Muscle layer of colon (tissue), 2 donors: ENCODE measurements at regions not wholly inside any gene's neighbourhood (a gene's known extent, or its start where the extent isn't known, plus 50 kb on each side); places are given as distances from the start of the nearest gene placed in this dataset.

Experiments
- H3K27ac ChIP-seq: one replicate; pipeline ENCODE4 v1.7.0; 2013; ENCODE audit warnings: low read depth, mild to moderate bottlenecking, low read length, moderate library complexity
- H3K27me3 ChIP-seq, 2 donors: one replicate each; pipeline ENCODE4 v1.7.0; 2013; ENCODE audit warnings: low read length in 2 of 2, mild to moderate bottlenecking in 2 of 2; ENCODE audit not compliant: insufficient read depth in 2 of 2, control insufficient read depth in 1 of 2
- H3K36me3 ChIP-seq: one replicate; pipeline ENCODE4 v1.7.0; 2013; ENCODE audit warnings: mild to moderate bottlenecking, low read length; ENCODE audit not compliant: insufficient read depth
- H3K4me1 ChIP-seq: one replicate; pipeline ENCODE4 v1.7.0; 2013; ENCODE audit warnings: mild to moderate bottlenecking, low read length; ENCODE audit not compliant: insufficient read depth
- H3K4me3 ChIP-seq, 2 donors: one replicate each; pipeline ENCODE4 v1.7.0; 2013; ENCODE audit warnings: low read length in 2 of 2, low read depth in 1 of 2, mild to moderate bottlenecking in 1 of 2, moderate library complexity in 1 of 2
- H3K9ac ChIP-seq: one replicate; pipeline ENCODE4 v1.7.0; 2013; ENCODE audit warnings: low read length
- H3K9me3 ChIP-seq: one replicate; pipeline ENCODE4 v1.7.0; 2013; ENCODE audit warnings: mild to moderate bottlenecking, low read length
- donor health status: abdominal sarcoma.
- donor health status: Adenocarcinoma of cecum.

- Histone ChIP-seq H3K4me3 (no peak overlapping the region), H3K36me3 (no peaks in the 10 kb centered on the region), H3K27me3 (no peaks in the 10 kb centered on the region), H3K27ac (no peak overlapping the region), H3K9ac (no peak overlapping the region), H3K4me1 (no peaks in the 10 kb centered on the region), H3K9me3 (no peaks in the 10 kb centered on the region)
Measured at GRCh38 chr20:60363698-60364097, 405.5 kb downstream of the CDH26 start.

GRCh38 chr20:60365064-60365666 is 406.9 kb downstream of the CDH26 start:
- Histone ChIP-seq H3K4me3 (no peak overlapping the region), H3K9me3 (no peaks in the 10 kb centered on the region), H3K36me3 (no peaks in the 10 kb centered on the region), H3K27me3 (no peaks in the 10 kb centered on the region), H3K4me1 (no peaks in the 10 kb centered on the region), H3K27ac (no peak overlapping the region), H3K9ac (no peak overlapping the region)

GRCh38 chr20:60365882-60366281 is 407.7 kb downstream of the CDH26 start:
- no peaks in the 10 kb centered on the region for H3K36me3 ChIP-seq
- H3K9ac ChIP-seq: no peak overlapping the region
- H3K27me3 ChIP-seq: no peaks in the 10 kb centered on the region
- H3K9me3 ChIP-seq: no peaks in the 10 kb centered on the region
- no peak overlapping the region for H3K27ac ChIP-seq
- no peaks in the 10 kb centered on the region for H3K4me1 ChIP-seq
- H3K4me3 ChIP-seq: no peak overlapping the region

- Histone ChIP-seq H3K4me1 (no peaks in the 10 kb centered on the region), H3K4me3 (no peak overlapping the region), H3K9me3 (no peaks in the 10 kb centered on the region), H3K36me3 (no peaks in the 10 kb centered on the region), H3K27me3 (no peaks in the 10 kb centered on the region), H3K9ac (no peak overlapping the region), H3K27ac (no peak overlapping the region)
Measured at GRCh38 chr20:60371384-60371783, 413.2 kb downstream of the CDH26 start.

- Histone ChIP-seq H3K27me3 (no peaks in the 10 kb centered on the region), H3K36me3 (no peaks in the 10 kb centered on the region), H3K4me3 (no peak overlapping the region), H3K9ac (no peak overlapping the region), H3K4me1 (no peaks in the 10 kb centered on the region), H3K9me3 (no peaks in the 10 kb centered on the region), H3K27ac (no peak overlapping the region)
Measured at GRCh38 chr20:60372275-60372674, 414.1 kb downstream of the CDH26 start.

- no peaks in the 10 kb centered on the region for H3K36me3 ChIP-seq
- H3K4me3 ChIP-seq: no peak overlapping the region
- no peak overlapping the region for H3K9ac ChIP-seq
- no peaks in the 10 kb centered on the region for H3K9me3 ChIP-seq
- H3K4me1 ChIP-seq: no peaks in the 10 kb centered on the region
- H3K27me3 ChIP-seq: no peaks in the 10 kb centered on the region
- H3K27ac ChIP-seq: no peak overlapping the region
Measured at GRCh38 chr20:60372822-60373221, 414.6 kb downstream of the CDH26 start.

GRCh38 chr20:60378620-60379019 is 420.4 kb downstream of the CDH26 start:
- Histone ChIP-seq H3K27ac (no peak overlapping the region), H3K4me1 (no peaks in the 10 kb centered on the region), H3K27me3 (no peaks in the 10 kb centered on the region), H3K4me3 (no peak overlapping the region), H3K9me3 (no peaks in the 10 kb centered on the region), H3K36me3 (no peaks in the 10 kb centered on the region), H3K9ac (no peak overlapping the region)

GRCh38 chr20:60381643-60382400 is 423.6 kb downstream of the CDH26 start:
- Histone ChIP-seq H3K9me3 (no peaks in the 10 kb centered on the region), H3K9ac (no peak overlapping the region), H3K27ac (no peak overlapping the region), H3K27me3 (no peaks in the 10 kb centered on the region), H3K4me1 (no peaks in the 10 kb centered on the region), H3K4me3 (no peak overlapping the region), H3K36me3 (no peaks in the 10 kb centered on the region)

- Histone ChIP-seq H3K36me3 (no peaks in the 10 kb centered on the region), H3K9ac (no peak overlapping the region), H3K27me3 (no peaks in the 10 kb centered on the region), H3K4me1 (no peaks in the 10 kb centered on the region), H3K9me3 (no peaks in the 10 kb centered on the region), H3K4me3 (no peak overlapping the region), H3K27ac (no peak overlapping the region)
Measured at GRCh38 chr20:60389441-60389840, 431.2 kb downstream of the CDH26 start.

- Histone ChIP-seq H3K4me3 (no peak overlapping the region), H3K27ac (no peak overlapping the region), H3K27me3 (no peaks in the 10 kb centered on the region), H3K9ac (no peak overlapping the region), H3K4me1 (no peaks in the 10 kb centered on the region), H3K36me3 (no peaks in the 10 kb centered on the region), H3K9me3 (no peaks in the 10 kb centered on the region)
Measured at GRCh38 chr20:60389882-60390281, 431.7 kb downstream of the CDH26 start.

- Histone ChIP-seq H3K4me3 (no peak overlapping the region), H3K4me1 (no peaks in the 10 kb centered on the region), H3K27ac (no peak overlapping the region), H3K9ac (no peak overlapping the region), H3K27me3 (no peaks in the 10 kb centered on the region), H3K36me3 (no peaks in the 10 kb centered on the region), H3K9me3 (no peaks in the 10 kb centered on the region)
Measured at GRCh38 chr20:60395991-60396390, 437.8 kb downstream of the CDH26 start.

- H3K9me3 ChIP-seq: no peaks in the 10 kb centered on the region
- no peaks in the 10 kb centered on the region for H3K27me3 ChIP-seq
- H3K4me1 ChIP-seq: no peaks in the 10 kb centered on the region
- no peaks in the 10 kb centered on the region for H3K36me3 ChIP-seq
- H3K4me3 ChIP-seq: no peak overlapping the region
- no peak overlapping the region for H3K27ac ChIP-seq
- no peak overlapping the region for H3K9ac ChIP-seq
Measured at GRCh38 chr20:60400567-60400966, 442.3 kb downstream of the CDH26 start.
